ENCODE measurements at regions not wholly inside any gene's neighbourhood (a gene's known extent, or its start where the extent isn't known, plus 50 kb on each side); places are given as distances from the start of the nearest gene placed in this dataset.
"Not testable (repeated sequence)": the region's sequence is repeated elsewhere in the genome, so short reads cannot be mapped to it uniquely, and the experiment has no call there.

DNA sequence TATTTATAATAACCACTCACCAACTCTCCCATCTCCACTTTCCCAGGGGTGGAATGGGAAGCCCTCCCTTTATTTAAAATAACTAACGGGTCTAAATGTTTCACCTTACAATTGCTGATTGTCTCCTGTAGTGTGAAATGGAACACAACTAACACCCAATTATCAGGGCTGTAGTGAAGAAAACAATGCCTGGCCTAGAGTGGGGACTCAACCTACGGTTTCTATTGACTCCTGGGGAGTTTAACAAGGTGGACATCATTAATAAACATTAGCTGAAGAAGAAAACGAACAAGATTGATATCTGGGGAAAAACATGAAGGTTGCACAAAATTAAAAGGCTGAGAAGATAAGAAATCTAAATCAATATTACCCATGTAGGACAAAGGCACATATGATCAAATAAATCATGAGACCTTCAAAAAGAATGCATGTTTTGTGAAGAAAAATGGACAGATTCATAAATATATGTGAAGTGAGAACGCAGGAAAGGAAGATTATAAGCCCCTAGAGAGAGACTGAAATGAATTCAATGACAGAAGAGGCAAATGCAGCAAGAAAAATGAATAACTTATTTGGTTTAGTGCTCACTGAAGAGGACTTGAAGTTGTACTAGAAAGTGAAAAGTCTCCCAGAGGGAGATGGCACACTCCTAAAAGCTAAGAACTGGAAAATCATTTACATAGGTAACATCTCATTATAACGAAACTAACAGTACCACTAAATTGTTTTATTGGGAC is 593.0 kb upstream of the AADAT start:
- Mint-ChIP-seq H3K27ac (ENCODE audit: unreplicated experiment) (no peak overlapping the region), H3K4me3 (ENCODE audit: unreplicated experiment) (no peak overlapping the region)
- intact Hi-C loops (cut with micrococcal nuclease; ENCODE audit: unreplicated experiment): no loop called here

GRCh38 chr4:170682087-170682486 is 592.3 kb upstream of the AADAT start:
- H3K9me3 Mint-ChIP-seq (ENCODE audit: unreplicated experiment): peaks cover 11% of the 10 kb centered on the region
- H3K4me1 ChIP-seq; CTCF ChIA-PET; intact Hi-C loops (cut with micrococcal nuclease; ENCODE audit: unreplicated experiment); H3K36me3 Mint-ChIP-seq (ENCODE audit: insufficient read depth, unreplicated experiment); H3K27me3 ChIP-seq (replicated peaks; ENCODE audit: control insufficient read depth, insufficient read depth, low read length); H3K4me1 Mint-ChIP-seq (ENCODE audit: low read depth, unreplicated experiment); POLR2A ChIA-PET; BruUV-seq (replicated peaks); H3K4me3 Mint-ChIP-seq (ENCODE audit: unreplicated experiment); H3K27ac Mint-ChIP-seq (ENCODE audit: unreplicated experiment); H3K9me3 ChIP-seq; H3K36me3 ChIP-seq (ENCODE audit: control insufficient read depth, insufficient read depth, low read length); H3K4me3 ChIP-seq (ENCODE audit: low read depth, low read length); DNase-seq: not testable (repeated sequence)
- H3K27me3 Mint-ChIP-seq (ENCODE audit: insufficient read depth, unreplicated experiment): peaks cover 11% of the 10 kb centered on the region

More for the DNA sequence above, 593.0 kb upstream of the AADAT start:
- BruUV-seq (replicated peaks): no TSS peak
- DNase-seq: no peak
- Mint-ChIP-seq H3K4me1 (ENCODE audit: low read depth, unreplicated experiment) (no peaks in the 10 kb centered on the region), H3K27me3 (ENCODE audit: insufficient read depth, unreplicated experiment) (peaks cover 10% of the 10 kb centered on the region), H3K36me3 (ENCODE audit: insufficient read depth, unreplicated experiment) (no peaks in the 10 kb centered on the region), H3K9me3 (ENCODE audit: unreplicated experiment) (peaks cover 11% of the 10 kb centered on the region)
- POLR2A ChIA-PET: no interaction called here
- Histone ChIP-seq H3K36me3 (ENCODE audit: control insufficient read depth, insufficient read depth, low read length) (no peaks in the 10 kb centered on the region), H3K4me1 (no peaks in the 10 kb centered on the region), H3K9me3 (no peaks in the 10 kb centered on the region), H3K27me3 (replicated peaks; ENCODE audit: control insufficient read depth, insufficient read depth, low read length) (no peaks in the 10 kb centered on the region), H3K4me3 (ENCODE audit: low read depth, low read length) (no peak overlapping the region)
- TF ChIP-seq, protein P1, sequence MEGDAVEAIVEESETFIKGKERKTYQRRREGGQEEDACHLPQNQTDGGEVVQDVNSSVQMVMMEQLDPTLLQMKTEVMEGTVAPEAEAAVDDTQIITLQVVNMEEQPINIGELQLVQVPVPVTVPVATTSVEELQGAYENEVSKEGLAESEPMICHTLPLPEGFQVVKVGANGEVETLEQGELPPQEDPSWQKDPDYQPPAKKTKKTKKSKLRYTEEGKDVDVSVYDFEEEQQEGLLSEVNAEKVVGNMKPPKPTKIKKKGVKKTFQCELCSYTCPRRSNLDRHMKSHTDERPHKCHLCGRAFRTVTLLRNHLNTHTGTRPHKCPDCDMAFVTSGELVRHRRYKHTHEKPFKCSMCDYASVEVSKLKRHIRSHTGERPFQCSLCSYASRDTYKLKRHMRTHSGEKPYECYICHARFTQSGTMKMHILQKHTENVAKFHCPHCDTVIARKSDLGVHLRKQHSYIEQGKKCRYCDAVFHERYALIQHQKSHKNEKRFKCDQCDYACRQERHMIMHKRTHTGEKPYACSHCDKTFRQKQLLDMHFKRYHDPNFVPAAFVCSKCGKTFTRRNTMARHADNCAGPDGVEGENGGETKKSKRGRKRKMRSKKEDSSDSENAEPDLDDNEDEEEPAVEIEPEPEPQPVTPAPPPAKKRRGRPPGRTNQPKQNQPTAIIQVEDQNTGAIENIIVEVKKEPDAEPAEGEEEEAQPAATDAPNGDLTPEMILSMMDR (IDR thresholded peaks at IDR 0.05; ENCODE audit: insufficient read depth in 1 of 2, low read depth in 1 of 2, low read length in 1 of 2, severe bottlenecking in 1 of 2, unreplicated experiment in 1 of 2): no peak
- CTCF ChIA-PET: no interaction called here

DNA sequence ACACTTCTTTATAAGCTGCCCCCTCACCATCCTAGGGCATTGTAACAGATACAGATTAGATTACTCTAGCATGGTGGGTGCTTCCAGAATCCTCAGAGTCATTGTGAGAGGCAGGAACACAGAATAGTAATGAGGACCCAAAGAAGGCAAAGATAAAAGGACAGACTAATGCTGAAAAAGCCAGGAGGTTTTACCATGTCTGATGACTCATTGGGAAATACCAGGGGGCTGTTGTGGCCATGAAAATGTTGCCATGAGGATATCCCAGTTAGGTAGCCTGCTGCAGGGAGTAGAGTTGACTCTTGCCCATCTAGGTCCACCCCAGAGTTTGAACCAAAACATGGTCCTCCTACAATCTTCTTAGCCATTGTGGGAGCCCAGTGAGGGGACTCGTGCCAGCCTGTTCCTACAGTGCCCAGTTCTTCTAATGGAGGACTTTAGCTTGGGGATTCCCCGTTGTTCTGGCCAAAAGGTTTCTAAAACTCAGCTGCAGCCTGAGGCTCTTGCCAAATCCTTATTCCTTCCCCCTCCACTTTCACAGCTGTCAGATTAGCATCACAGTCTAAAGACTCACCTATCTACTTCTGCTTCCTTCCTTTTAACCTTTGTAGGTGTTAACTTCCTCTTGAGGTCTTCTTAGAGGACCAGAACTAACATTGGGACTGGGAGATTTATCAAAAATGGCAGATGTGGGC is 586.0 kb upstream of the AADAT start:
- BruUV-seq (replicated peaks): no TSS peak
- Mint-ChIP-seq H3K27me3 (ENCODE audit: insufficient read depth, unreplicated experiment) (peaks cover 11% of the 10 kb centered on the region), H3K4me3 (ENCODE audit: unreplicated experiment) (no peak overlapping the region), H3K4me1 (ENCODE audit: low read depth, unreplicated experiment) (no peaks in the 10 kb centered on the region), H3K36me3 (ENCODE audit: insufficient read depth, unreplicated experiment) (no peaks in the 10 kb centered on the region), H3K9me3 (ENCODE audit: unreplicated experiment) (peaks cover 11% of the 10 kb centered on the region), H3K27ac (ENCODE audit: unreplicated experiment) (no peak overlapping the region)
- Histone ChIP-seq H3K4me3 (ENCODE audit: low read depth, low read length) (no peak overlapping the region), H3K27me3 (replicated peaks; ENCODE audit: control insufficient read depth, insufficient read depth, low read length) (no peaks in the 10 kb centered on the region), H3K4me1 (no peaks in the 10 kb centered on the region), H3K9me3 (no peaks in the 10 kb centered on the region), H3K36me3 (ENCODE audit: control insufficient read depth, insufficient read depth, low read length) (no peaks in the 10 kb centered on the region)
- intact Hi-C loops (cut with micrococcal nuclease; ENCODE audit: unreplicated experiment): no loop called here
- TF ChIP-seq, protein P1 (IDR thresholded peaks at IDR 0.05; ENCODE audit: insufficient read depth in 1 of 2, low read depth in 1 of 2, low read length in 1 of 2, severe bottlenecking in 1 of 2, unreplicated experiment in 1 of 2): no peak
- no peak for DNase-seq
- ChIA-PET POLR2A (no interaction called here), CTCF (no interaction called here)
